GM23338 (cell line): ENCODE measurements at regions not wholly inside any gene's neighbourhood (a gene's known extent, or its start where the extent isn't known, plus 50 kb on each side); places are given as distances from the start of the nearest gene placed in this dataset.
"Not testable (repeated sequence)": the region's sequence is repeated elsewhere in the genome, so short reads cannot be mapped to it uniquely, and the experiment has no call there.

Experiments used
- ATAC-seq: fragments of 200-7000 bp; cut with Tn5 transposase; 3 replicates; pipeline ENCODE4 v1.9.1; 2020
- DNase-seq: peaks from one replicate; pipeline ENCODE4 v3.0.0-alpha.2; 2015; ENCODE audit warnings: low spot score
- H2AFZ ChIP-seq: fragments of 200-600 bp; sonication (generic); 2 replicates; pipeline ENCODE4 v1.8.0; 2016; ENCODE audit warnings: antibody characterized with exemption, mild to moderate bottlenecking, moderate library complexity
- H3F3A ChIP-seq: fragments of 200-600 bp; sonication (generic); replicated peaks from 2 replicates; pipeline ENCODE4 v1.8.0; 2017; ENCODE audit warnings: antibody characterized with exemption, mixed run types, low read depth
- H3K27ac ChIP-seq: fragments of 200-600 bp; sonication (generic); 2 replicates; pipeline ENCODE4 v1.6.1; 2016; ENCODE audit warnings: low read depth
- H3K27me3 ChIP-seq: fragments of 200-600 bp; sonication (generic); 2 replicates; pipeline ENCODE4 v1.8.0; 2016; ENCODE audit warnings: mild to moderate bottlenecking, mixed run types, moderate library complexity; ENCODE audit not compliant: insufficient read depth
- H3K36me3 ChIP-seq: fragments of 200-600 bp; sonication (generic); 2 replicates; pipeline ENCODE4 v1.8.0; 2016; ENCODE audit warnings: mild to moderate bottlenecking; ENCODE audit not compliant: insufficient read depth
- H3K4me1 ChIP-seq: fragments of 200-600 bp; sonication (generic); 2 replicates; pipeline ENCODE4 v1.8.0; 2016; ENCODE audit warnings: mild to moderate bottlenecking, moderate library complexity; ENCODE audit not compliant: insufficient read depth
- H3K4me2 ChIP-seq: fragments of 200-600 bp; sonication (generic); 2 replicates; pipeline ENCODE4 v1.7.1; 2017; ENCODE audit warnings: mixed run types
- H3K4me3 ChIP-seq: fragments of 200-600 bp; sonication (generic); 2 replicates; pipeline ENCODE4 v1.6.1; 2016; ENCODE audit warnings: mixed run types
- H3K79me2 ChIP-seq: fragments of 200-600 bp; sonication (generic); replicated peaks from 2 replicates; pipeline ENCODE4 v1.8.0; 2017; ENCODE audit warnings: mild to moderate bottlenecking; ENCODE audit not compliant: insufficient read depth
- H3K9me2 ChIP-seq: fragments of 200-600 bp; sonication (generic); 2 replicates; pipeline ENCODE4 v1.8.0; 2017; ENCODE audit not compliant: insufficient read depth
- H4K20me1 ChIP-seq: fragments of 200-600 bp; sonication (generic); replicated peaks from 2 replicates; pipeline ENCODE4 v1.8.0; 2017; ENCODE audit warnings: mild to moderate bottlenecking; ENCODE audit not compliant: insufficient read depth
- H3K27ac Mint-ChIP-seq: 2 replicates; pipeline ENCODE4 v1.8.0; 2020; ENCODE audit warnings: inconsistent platforms, mild to moderate bottlenecking, moderate library complexity, mixed read lengths
- H3K27me3 Mint-ChIP-seq: 3 replicates; pipeline ENCODE4 v1.8.0; 2022; ENCODE audit warnings: low read depth, mild to moderate bottlenecking, moderate library complexity, mixed read lengths, inconsistent platforms; ENCODE audit not compliant: insufficient read depth, poor library complexity
- H3K36me3 Mint-ChIP-seq: 3 replicates; pipeline ENCODE4 v1.8.0; 2021; ENCODE audit warnings: low read depth, mild to moderate bottlenecking, inconsistent platforms, moderate library complexity, mixed read lengths
- H3K4me1 Mint-ChIP-seq: 3 replicates; pipeline ENCODE4 v1.8.0; 2020; ENCODE audit warnings: mild to moderate bottlenecking, inconsistent platforms, mixed read lengths
- H3K4me3 Mint-ChIP-seq: 3 replicates; pipeline ENCODE4 v1.8.0; 2021; ENCODE audit warnings: moderate library complexity, mild to moderate bottlenecking, inconsistent platforms, mixed read lengths
- H3K9me3 Mint-ChIP-seq: 3 replicates; pipeline ENCODE4 v1.8.0; 2020; ENCODE audit warnings: moderate library complexity, mild to moderate bottlenecking, inconsistent platforms, mixed read lengths
- CTCF ChIP-seq, 2 experiments: fragments of 200-600 bp in 1 of 2; sonication (generic) in 1 of 2; conservative IDR thresholded peaks; 2 replicates each; pipeline versions ENCODE4 v1.5.1 to v1.6.1; 2016 to 2017; ENCODE audit warnings: antibody characterized with exemption in 2 of 2, low read depth in 2 of 2, mild to moderate bottlenecking in 2 of 2, moderate library complexity in 1 of 2
- ETS1 ChIP-seq: IDR thresholded peaks from 2 replicates; pipeline ENCODE4 v1.6.1; 2016; ENCODE audit warnings: antibody characterized with exemption
- EZH2 ChIP-seq: fragments of 200-600 bp; sonication (generic); IDR thresholded peaks from one replicate; pipeline ENCODE4 v1.8.0; 2017; ENCODE audit warnings: antibody characterized with exemption, mild to moderate bottlenecking, low read depth; ENCODE audit not compliant: unreplicated experiment
- JUNB ChIP-seq: IDR thresholded peaks from one replicate; pipeline ENCODE4 v1.6.1; 2016; ENCODE audit warnings: antibody characterized with exemption; ENCODE audit not compliant: unreplicated experiment
- NANOG ChIP-seq: IDR thresholded peaks from 2 replicates; pipeline ENCODE4 v1.6.1; 2016; ENCODE audit warnings: antibody characterized with exemption, borderline replicate concordance
- POLR2AphosphoS5 ChIP-seq: IDR thresholded peaks from 2 replicates; pipeline ENCODE4 v1.6.1; 2016; ENCODE audit warnings: antibody characterized with exemption, low read depth
- STAT1 ChIP-seq: IDR thresholded peaks from one replicate; pipeline ENCODE4 v1.6.1; 2016; ENCODE audit warnings: antibody characterized with exemption; ENCODE audit not compliant: unreplicated experiment
- ZNF114 ChIP-seq: fragments of 250-450 bp; sonication (Bioruptor Pico); IDR thresholded peaks from 2 replicates; pipeline ENCODE4 v1.5.0; 2020; ENCODE audit warnings: mild to moderate bottlenecking, moderate library complexity
- ZNF462 ChIP-seq: fragments of 250-450 bp; sonication (Bioruptor Pico); IDR thresholded peaks from 2 replicates; pipeline ENCODE4 v1.5.0; 2020; ENCODE audit warnings: mild to moderate bottlenecking, moderate library complexity
- TF ChIP-seq, protein P1 (sequence below): IDR thresholded peaks from one replicate; pipeline ENCODE4 v1.6.1; 2018; ENCODE audit warnings: antibody characterized with exemption; ENCODE audit not compliant: unreplicated experiment

DNA sequence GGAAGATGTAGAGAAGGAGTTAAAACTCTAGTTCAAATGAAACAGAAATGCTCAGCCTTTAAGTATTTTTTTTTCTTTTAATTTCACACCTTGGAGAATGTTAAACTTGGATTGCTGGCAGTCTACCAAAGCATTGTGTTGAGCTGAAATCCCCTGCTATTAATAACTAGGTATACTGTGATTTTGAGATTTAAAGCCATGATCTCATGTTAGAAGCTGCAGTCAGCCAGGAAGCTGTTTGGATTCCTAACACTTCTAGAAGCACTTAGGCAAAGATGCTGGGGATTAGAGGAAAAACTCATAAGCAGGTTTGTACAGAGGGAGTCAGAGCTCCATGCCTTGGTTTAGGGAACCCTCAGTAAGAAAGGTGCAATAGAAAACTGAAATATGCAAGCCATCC, 141.4 kb downstream of the KIF4B start:
- no peak overlapping the region for H3K4me3 Mint-ChIP-seq
- H3K36me3 ChIP-seq, result no peaks in the 10 kb centered on the region
- H3K36me3 Mint-ChIP-seq, result no peaks in the 10 kb centered on the region
- no peak overlapping the region for H3K4me3 ChIP-seq
- no peak overlapping the region for H2AFZ ChIP-seq
- H3K4me1 Mint-ChIP-seq, result no peaks in the 10 kb centered on the region
- no peaks in the 10 kb centered on the region for H3K27me3 Mint-ChIP-seq
- DNase-seq (no peak), ATAC-seq (no peak)
- H3K27ac Mint-ChIP-seq, result no peak overlapping the region
- TF ChIP-seq NANOG (no peak), ZNF462 (CRISPR knock-in tag) (no peak), ZNF114 (CRISPR knock-in tag) (no peak), JUNB (no peak), STAT1 (no peak), POLR2AphosphoS5 (no peak), CTCF (conservative IDR thresholded peaks at IDR 0.05; ENCODE audit: low read depth in 2 of 2) (no peak), EZH2 (no peak), ETS1 (no peak)
- TF ChIP-seq, protein P1, sequence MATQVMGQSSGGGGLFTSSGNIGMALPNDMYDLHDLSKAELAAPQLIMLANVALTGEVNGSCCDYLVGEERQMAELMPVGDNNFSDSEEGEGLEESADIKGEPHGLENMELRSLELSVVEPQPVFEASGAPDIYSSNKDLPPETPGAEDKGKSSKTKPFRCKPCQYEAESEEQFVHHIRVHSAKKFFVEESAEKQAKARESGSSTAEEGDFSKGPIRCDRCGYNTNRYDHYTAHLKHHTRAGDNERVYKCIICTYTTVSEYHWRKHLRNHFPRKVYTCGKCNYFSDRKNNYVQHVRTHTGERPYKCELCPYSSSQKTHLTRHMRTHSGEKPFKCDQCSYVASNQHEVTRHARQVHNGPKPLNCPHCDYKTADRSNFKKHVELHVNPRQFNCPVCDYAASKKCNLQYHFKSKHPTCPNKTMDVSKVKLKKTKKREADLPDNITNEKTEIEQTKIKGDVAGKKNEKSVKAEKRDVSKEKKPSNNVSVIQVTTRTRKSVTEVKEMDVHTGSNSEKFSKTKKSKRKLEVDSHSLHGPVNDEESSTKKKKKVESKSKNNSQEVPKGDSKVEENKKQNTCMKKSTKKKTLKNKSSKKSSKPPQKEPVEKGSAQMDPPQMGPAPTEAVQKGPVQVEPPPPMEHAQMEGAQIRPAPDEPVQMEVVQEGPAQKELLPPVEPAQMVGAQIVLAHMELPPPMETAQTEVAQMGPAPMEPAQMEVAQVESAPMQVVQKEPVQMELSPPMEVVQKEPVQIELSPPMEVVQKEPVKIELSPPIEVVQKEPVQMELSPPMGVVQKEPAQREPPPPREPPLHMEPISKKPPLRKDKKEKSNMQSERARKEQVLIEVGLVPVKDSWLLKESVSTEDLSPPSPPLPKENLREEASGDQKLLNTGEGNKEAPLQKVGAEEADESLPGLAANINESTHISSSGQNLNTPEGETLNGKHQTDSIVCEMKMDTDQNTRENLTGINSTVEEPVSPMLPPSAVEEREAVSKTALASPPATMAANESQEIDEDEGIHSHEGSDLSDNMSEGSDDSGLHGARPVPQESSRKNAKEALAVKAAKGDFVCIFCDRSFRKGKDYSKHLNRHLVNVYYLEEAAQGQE, result no peak
- no peaks in the 10 kb centered on the region for H3K9me2 ChIP-seq
- H3F3A ChIP-seq, result no peaks in the 10 kb centered on the region
- no peak overlapping the region for H3K4me2 ChIP-seq
- H4K20me1 ChIP-seq, result no peaks in the 10 kb centered on the region
- no peaks in the 10 kb centered on the region for H3K27me3 ChIP-seq
- H3K9me3 Mint-ChIP-seq, result no peaks in the 10 kb centered on the region
- no peak overlapping the region for H3K27ac ChIP-seq
- no peaks in the 10 kb centered on the region for H3K79me2 ChIP-seq
- no peaks in the 10 kb centered on the region for H3K4me1 ChIP-seq

DNA sequence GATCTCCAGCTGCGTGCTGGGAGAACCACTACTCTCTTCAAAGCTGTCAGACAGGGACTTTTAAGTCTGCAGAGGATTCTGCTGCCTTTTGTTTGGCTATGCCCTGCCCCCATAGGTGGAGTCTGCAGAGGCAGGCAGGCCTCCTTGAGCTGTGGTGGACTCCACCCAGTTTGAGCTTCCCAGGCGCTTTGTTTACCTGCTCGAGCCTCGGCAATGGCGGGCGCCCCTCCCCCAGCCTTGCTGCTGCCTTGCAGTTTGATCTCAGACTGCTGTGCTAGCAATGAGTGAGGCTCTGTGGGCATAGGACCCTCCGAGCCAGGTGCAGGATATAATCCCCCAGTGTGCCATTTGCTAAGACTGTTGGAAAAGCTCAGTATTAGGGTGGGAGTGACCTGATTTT, 149.5 kb downstream of the KIF4B start:
- H3K4me2 ChIP-seq, H3K4me3 ChIP-seq, H3K27me3 Mint-ChIP-seq, H3K79me2 ChIP-seq, ATAC-seq, H3K4me3 Mint-ChIP-seq, H3K9me2 ChIP-seq, DNase-seq, H4K20me1 ChIP-seq, H3K36me3 ChIP-seq, H3K27ac Mint-ChIP-seq, H2AFZ ChIP-seq, H3K27me3 ChIP-seq, H3K4me1 Mint-ChIP-seq, H3F3A ChIP-seq, H3K27ac ChIP-seq, H3K4me1 ChIP-seq: not testable (repeated sequence)
- Mint-ChIP-seq H3K9me3 (peaks cover 55% of the 10 kb centered on the region), H3K36me3 (peaks cover 21% of the 10 kb centered on the region)
